ENCODE measurements at regions not wholly inside any gene's neighbourhood (a gene's known extent, or its start where the extent isn't known, plus 50 kb on each side); places are given as distances from the start of the nearest gene placed in this dataset.
A peak's percentile ranks its signal among the peaks of the same experiment; 100 is the strongest.

GRCh38 chr13:88883741-88884140, 1212.6 kb downstream of the SLITRK5 start (continued):
- TF ChIP-seq USF1 (CRISPR knock-in tag; IDR thresholded peaks at IDR 0.05), result no peak
- no peak for TF ChIP-seq IRF2 (CRISPR knock-in tag; IDR thresholded peaks at IDR 0.05; ENCODE audit: borderline replicate concordance, low read depth)
- no peak for TF ChIP-seq ATF2 (CRISPR knock-in tag; IDR thresholded peaks at IDR 0.05; ENCODE audit: borderline replicate concordance, low read depth)
- no peak for TF ChIP-seq ZNF219 (CRISPR knock-in tag; IDR thresholded peaks at IDR 0.05; ENCODE audit: borderline replicate concordance)
- no peak for TF ChIP-seq FOXJ3 (CRISPR knock-in tag; IDR thresholded peaks at IDR 0.05; ENCODE audit: borderline replicate concordance)
- no peak for TF ChIP-seq PRDM15 (CRISPR knock-in tag; IDR thresholded peaks at IDR 0.05)
- no peak for TF ChIP-seq CTCF (IDR thresholded peaks at IDR 0.05)
- TF ChIP-seq NFYB (CRISPR knock-in tag; conservative IDR thresholded peaks at IDR 0.05; ENCODE audit: low read depth), result no peak
- no peak for TF ChIP-seq NR2C2 (CRISPR knock-in tag; IDR thresholded peaks at IDR 0.05)

- ATAC-seq, result peak; percentile 85
- no peak overlapping the region for H3K4me3 Mint-ChIP-seq
Observed at GRCh38 chr13:88887045-88887662, 1216.0 kb downstream of the SLITRK5 start.

More at GRCh38 chr13:88887045-88887662, 1216.0 kb downstream of the SLITRK5 start:
- TF ChIP-seq CDX4 (CRISPR knock-in tag; IDR thresholded peaks at IDR 0.05; ENCODE audit: borderline replicate concordance) (no peak), GTF2I (CRISPR knock-in tag; conservative IDR thresholded peaks at IDR 0.05) (no peak), ZNF423 (CRISPR knock-in tag; IDR thresholded peaks at IDR 0.05) (no peak), CREB1 (CRISPR knock-in tag; IDR thresholded peaks at IDR 0.05) (no peak), GRHL2 (CRISPR knock-in tag; IDR thresholded peaks at IDR 0.05; ENCODE audit: insufficient replicate concordance, severe bottlenecking) (no peak), IRF2 (CRISPR knock-in tag; IDR thresholded peaks at IDR 0.05; ENCODE audit: borderline replicate concordance, low read depth) (no peak), MYBL2 (CRISPR knock-in tag; IDR thresholded peaks at IDR 0.05) (no peak), SMAD3 (CRISPR knock-in tag; IDR thresholded peaks at IDR 0.05; ENCODE audit: borderline replicate concordance) (no peak), AFF4 (CRISPR knock-in tag; IDR thresholded peaks at IDR 0.05; ENCODE audit: borderline replicate concordance) (no peak)
- ChIA-PET POLR2A (interaction anchor here (0.6 to 1.1 kb wide), 3 partner anchors 9 to 1113 kb away, joined by 3 to 4 read pairs (median 4); no protein-coding TSS in a partner anchor), CTCF (no interaction called here)
- H3K9me3 Mint-ChIP-seq, result peaks cover 5% of the 10 kb centered on the region
- no peaks in the 10 kb centered on the region for H3K27me3 Mint-ChIP-seq (ENCODE audit: low read depth)
- peaks cover 11% of the 10 kb centered on the region for H3K4me1 Mint-ChIP-seq
- DNase-seq (ENCODE audit: low spot score), result peak; percentile 27
- H3K36me3 Mint-ChIP-seq, result peaks cover 4% of the 10 kb centered on the region; the same call in 1 of the 2 replicates
- no peak overlapping the region for H3K27ac Mint-ChIP-seq
